A673 (cell line): ENCODE measurements at regions not wholly inside any gene's neighbourhood (a gene's known extent, or its start where the extent isn't known, plus 50 kb on each side); places are given as distances from the start of the nearest gene placed in this dataset.

Experiments
- CTCF ChIP-seq: fragments of 300-800, 200-600 bp; sonication (generic); conservative IDR thresholded peaks from 2 replicates; pipeline ENCODE4 v1.5.1; 2017; ENCODE audit warnings: low read depth, mild to moderate bottlenecking, antibody characterized with exemption, low read length, moderate library complexity, mixed read lengths
- EZH2 ChIP-seq: fragments of 200-600 bp; sonication (generic); IDR thresholded peaks from 2 replicates; pipeline ENCODE4 v1.6.1; 2017; ENCODE audit warnings: borderline replicate concordance, low read depth, mild to moderate bottlenecking, mixed read lengths, antibody characterized with exemption, low read length; ENCODE audit not compliant: poor library complexity, severe bottlenecking

- TF ChIP-seq CTCF: no peak
- TF ChIP-seq EZH2: no peak
Measured at GRCh38 chr20:10735195-10735949, 61.6 kb upstream of the JAG1 start.
